Lung (tissue), 11 donors: ENCODE measurements at regions not wholly inside any gene's neighbourhood (a gene's known extent, or its start where the extent isn't known, plus 50 kb on each side); places are given as distances from the start of the nearest gene placed in this dataset.
A peak's percentile ranks its signal among the peaks of the same experiment; 100 is the strongest.

Experiments used
- ATAC-seq: fragments of 200-7000 bp; cut with Tn5 transposase; one replicate; pipeline ENCODE4 v1.9.1; 2020; ENCODE audit warnings: moderate number of reproducible peaks; ENCODE audit not compliant: insufficient read depth, low FRiP score
- DNase-seq, 3 donors: peaks; one replicate each; pipeline ENCODE4 v3.0.0-alpha.2; 2013 to 2017
- H3K27ac ChIP-seq, 2 donors: one replicate each; pipeline ENCODE4 v1.5.1; 2013; ENCODE audit warnings: mild to moderate bottlenecking in 2 of 2, moderate library complexity in 2 of 2, control low read depth in 1 of 2, inconsistent platforms in 1 of 2, low read depth in 1 of 2, low read length in 1 of 2
- H3K27me3 ChIP-seq, 3 donors: one replicate each; pipeline ENCODE4 v1.5.1; 2013; ENCODE audit warnings: low read length in 2 of 3; ENCODE audit not compliant: control insufficient read depth in 3 of 3, insufficient read depth in 3 of 3
- H3K36me3 ChIP-seq, 4 donors: one replicate each; pipeline ENCODE4 v1.5.1; 2013; ENCODE audit warnings: low read length in 4 of 4, mild to moderate bottlenecking in 1 of 4, moderate library complexity in 1 of 4; ENCODE audit not compliant: control insufficient read depth in 4 of 4, insufficient read depth in 4 of 4
- H3K4me1 ChIP-seq, 5 donors: one replicate each; pipeline ENCODE4 v1.5.1; 2013; ENCODE audit warnings: low read length in 5 of 5, mild to moderate bottlenecking in 2 of 5, moderate library complexity in 1 of 5; ENCODE audit not compliant: control insufficient read depth in 5 of 5, insufficient read depth in 5 of 5
- H3K4me3 ChIP-seq: one replicate; pipeline ENCODE4 v1.5.1; 2013; ENCODE audit warnings: mild to moderate bottlenecking, control low read depth, moderate library complexity
- H3K9ac ChIP-seq, 2 donors: one replicate each; pipeline ENCODE4 v1.5.1; 2013; ENCODE audit warnings: low read length in 2 of 2, control low read depth in 1 of 2; ENCODE audit not compliant: insufficient read depth in 1 of 2
- H3K9me3 ChIP-seq, 4 donors: one replicate each; pipeline ENCODE4 v1.5.1; 2013; ENCODE audit warnings: low read length in 3 of 4, mild to moderate bottlenecking in 1 of 4, moderate library complexity in 1 of 4; ENCODE audit not compliant: control insufficient read depth in 4 of 4, insufficient read depth in 3 of 4
- CTCF ChIP-seq: IDR thresholded peaks from 2 replicates; pipeline ENCODE4 v1.5.1; 2012; ENCODE audit warnings: mild to moderate bottlenecking; ENCODE audit errors: control extremely low read depth, extremely low read depth
- WGBS, 2 donors: extraction: QIAGEN DNeasy Blood & Tissue Kit; methylation state at CpG; one replicate each; pipeline ENCODE4 v1.1.7; 2013; 5-methylcytosine and 5-hydroxymethylcytosine counted together
- donor health status: control.
- donor health status: control.
- donor health status: Bipolar disorder and iron deficiency.
- donor health status: healthy.
- donor health status: DM: yes; HTN: yes; CAD: no.

GRCh38 chr7:46363688-46364087 lies 442.6 kb upstream of the IGFBP3 start:
- DNase-seq (peak; percentile 64 to 85 (median 80)), ATAC-seq (no peak)
- H3K27me3 ChIP-seq, result no peaks in the 10 kb centered on the region
- H3K9ac ChIP-seq, result no peak overlapping the region
- no peak overlapping the region for H3K27ac ChIP-seq
- 57 to 76% methylated on average over 1 of the region's 1 CpG for WGBS, 2 donors
- peaks cover 0 to 2% (median 0%) of the 10 kb centered on the region in 4 donors for H3K9me3 ChIP-seq
- TF ChIP-seq CTCF, result no peak
- peaks cover 0 to 14% (median 4%) of the 10 kb centered on the region in 5 donors for H3K4me1 ChIP-seq
- H3K4me3 ChIP-seq, result no peak overlapping the region
- no peaks in the 10 kb centered on the region for H3K36me3 ChIP-seq

GRCh38 chr7:46360811-46361210 lies 439.7 kb upstream of the IGFBP3 start:
- WGBS, 2 donors, result 60 to 72% methylated on average over 2 of the region's 2 CpGs
- no peak for TF ChIP-seq CTCF
- Histone ChIP-seq H3K27me3 (no peaks in the 10 kb centered on the region), H3K9ac (no peak overlapping the region), H3K4me1 (peaks cover 0 to 14% (median 4%) of the 10 kb centered on the region in 5 donors), H3K9me3 (peaks cover 0 to 2% (median 0%) of the 10 kb centered on the region in 4 donors), H3K36me3 (no peaks in the 10 kb centered on the region), H3K27ac (no peak overlapping the region), H3K4me3 (no peak overlapping the region)
- no peak for ATAC-seq
- no peak for DNase-seq

- H3K9ac ChIP-seq, result no peak overlapping the region
- TF ChIP-seq CTCF, result no peak
- peaks cover 0 to 14% (median 4%) of the 10 kb centered on the region in 5 donors for H3K4me1 ChIP-seq
- no peak overlapping the region for H3K27ac ChIP-seq
- peaks cover 0 to 2% (median 0%) of the 10 kb centered on the region in 4 donors for H3K9me3 ChIP-seq
- H3K36me3 ChIP-seq, result no peaks in the 10 kb centered on the region
- H3K4me3 ChIP-seq, result no peak overlapping the region
- 71 to 81% methylated on average over 3 of the region's 3 CpGs for WGBS, 2 donors
- no peaks in the 10 kb centered on the region for H3K27me3 ChIP-seq
- DNase-seq (no peak), ATAC-seq (no peak)
These were observed 439.2 kb upstream of the IGFBP3 start for GRCh38 chr7:46360296-46360695.

- DNase-seq (no peak), ATAC-seq (no peak)
- H3K4me1 ChIP-seq, result peaks cover 0 to 1% (median 0%) of the 10 kb centered on the region in 5 donors
- TF ChIP-seq CTCF, result no peak
- no peak overlapping the region for H3K27ac ChIP-seq
- no peak overlapping the region for H3K9ac ChIP-seq
- WGBS, 2 donors, result 93 to 98% methylated on average over 5 of the region's 5 CpGs
- no peaks in the 10 kb centered on the region for H3K27me3 ChIP-seq
- H3K4me3 ChIP-seq, result no peak overlapping the region
- H3K9me3 ChIP-seq, result peaks cover 0 to 2% (median 0%) of the 10 kb centered on the region in 4 donors
- H3K36me3 ChIP-seq, result no peaks in the 10 kb centered on the region
These were observed 436.8 kb upstream of the IGFBP3 start for GRCh38 chr7:46357851-46358250.
